ENCODE measurements at regions not wholly inside any gene's neighbourhood (a gene's known extent, or its start where the extent isn't known, plus 50 kb on each side); places are given as distances from the start of the nearest gene placed in this dataset.

- TF ChIP-seq CTCF (IDR thresholded peaks at IDR 0.05; ENCODE audit: poor library complexity, severe bottlenecking) (no peak), EZH2 (IDR thresholded peaks at IDR 0.05; ENCODE audit: borderline replicate concordance, insufficient read depth, low read length, poor library complexity, severe bottlenecking) (no peak), MXI1 (conservative IDR thresholded peaks at IDR 0.05; ENCODE audit: poor library complexity, severe bottlenecking) (no peak), TAF1 (IDR thresholded peaks at IDR 0.05; ENCODE audit: low read depth) (no peak)
- TF ChIP-seq, protein P1, sequence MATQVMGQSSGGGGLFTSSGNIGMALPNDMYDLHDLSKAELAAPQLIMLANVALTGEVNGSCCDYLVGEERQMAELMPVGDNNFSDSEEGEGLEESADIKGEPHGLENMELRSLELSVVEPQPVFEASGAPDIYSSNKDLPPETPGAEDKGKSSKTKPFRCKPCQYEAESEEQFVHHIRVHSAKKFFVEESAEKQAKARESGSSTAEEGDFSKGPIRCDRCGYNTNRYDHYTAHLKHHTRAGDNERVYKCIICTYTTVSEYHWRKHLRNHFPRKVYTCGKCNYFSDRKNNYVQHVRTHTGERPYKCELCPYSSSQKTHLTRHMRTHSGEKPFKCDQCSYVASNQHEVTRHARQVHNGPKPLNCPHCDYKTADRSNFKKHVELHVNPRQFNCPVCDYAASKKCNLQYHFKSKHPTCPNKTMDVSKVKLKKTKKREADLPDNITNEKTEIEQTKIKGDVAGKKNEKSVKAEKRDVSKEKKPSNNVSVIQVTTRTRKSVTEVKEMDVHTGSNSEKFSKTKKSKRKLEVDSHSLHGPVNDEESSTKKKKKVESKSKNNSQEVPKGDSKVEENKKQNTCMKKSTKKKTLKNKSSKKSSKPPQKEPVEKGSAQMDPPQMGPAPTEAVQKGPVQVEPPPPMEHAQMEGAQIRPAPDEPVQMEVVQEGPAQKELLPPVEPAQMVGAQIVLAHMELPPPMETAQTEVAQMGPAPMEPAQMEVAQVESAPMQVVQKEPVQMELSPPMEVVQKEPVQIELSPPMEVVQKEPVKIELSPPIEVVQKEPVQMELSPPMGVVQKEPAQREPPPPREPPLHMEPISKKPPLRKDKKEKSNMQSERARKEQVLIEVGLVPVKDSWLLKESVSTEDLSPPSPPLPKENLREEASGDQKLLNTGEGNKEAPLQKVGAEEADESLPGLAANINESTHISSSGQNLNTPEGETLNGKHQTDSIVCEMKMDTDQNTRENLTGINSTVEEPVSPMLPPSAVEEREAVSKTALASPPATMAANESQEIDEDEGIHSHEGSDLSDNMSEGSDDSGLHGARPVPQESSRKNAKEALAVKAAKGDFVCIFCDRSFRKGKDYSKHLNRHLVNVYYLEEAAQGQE (IDR thresholded peaks at IDR 0.05; ENCODE audit: borderline replicate concordance): no peak
Observed at GRCh38 chr14:88990856-88991255, 166.4 kb downstream of the TTC8 start.

Data from neural cell (in vitro differentiated cells).